ENCODE measurements at regions not wholly inside any gene's neighbourhood (a gene's known extent, or its start where the extent isn't known, plus 50 kb on each side); places are given as distances from the start of the nearest gene placed in this dataset.

- TF ChIP-seq, protein P1, sequence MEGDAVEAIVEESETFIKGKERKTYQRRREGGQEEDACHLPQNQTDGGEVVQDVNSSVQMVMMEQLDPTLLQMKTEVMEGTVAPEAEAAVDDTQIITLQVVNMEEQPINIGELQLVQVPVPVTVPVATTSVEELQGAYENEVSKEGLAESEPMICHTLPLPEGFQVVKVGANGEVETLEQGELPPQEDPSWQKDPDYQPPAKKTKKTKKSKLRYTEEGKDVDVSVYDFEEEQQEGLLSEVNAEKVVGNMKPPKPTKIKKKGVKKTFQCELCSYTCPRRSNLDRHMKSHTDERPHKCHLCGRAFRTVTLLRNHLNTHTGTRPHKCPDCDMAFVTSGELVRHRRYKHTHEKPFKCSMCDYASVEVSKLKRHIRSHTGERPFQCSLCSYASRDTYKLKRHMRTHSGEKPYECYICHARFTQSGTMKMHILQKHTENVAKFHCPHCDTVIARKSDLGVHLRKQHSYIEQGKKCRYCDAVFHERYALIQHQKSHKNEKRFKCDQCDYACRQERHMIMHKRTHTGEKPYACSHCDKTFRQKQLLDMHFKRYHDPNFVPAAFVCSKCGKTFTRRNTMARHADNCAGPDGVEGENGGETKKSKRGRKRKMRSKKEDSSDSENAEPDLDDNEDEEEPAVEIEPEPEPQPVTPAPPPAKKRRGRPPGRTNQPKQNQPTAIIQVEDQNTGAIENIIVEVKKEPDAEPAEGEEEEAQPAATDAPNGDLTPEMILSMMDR (IDR thresholded peaks at IDR 0.05): no peak
- ATAC-seq (no peak), DNase-seq (no peak)
- intact Hi-C loops (cut with DNase I, micrococcal nuclease): no loop called here
- H3K9me3 ChIP-seq: no peaks in the 10 kb centered on the region
- no peaks in the 10 kb centered on the region for H3K36me3 ChIP-seq (ENCODE audit: low read depth)
- H3K4me1 ChIP-seq (ENCODE audit: low read depth): no peaks in the 10 kb centered on the region
- no peak overlapping the region for H3K4me3 ChIP-seq
These were observed 131.3 kb upstream of the IRX6 start for GRCh38 chr16:55192734-55193133.

GRCh38 chr16:55203570-55203969, 120.4 kb upstream of the IRX6 start:
- H3K9me3 ChIP-seq: no peaks in the 10 kb centered on the region
- DNase-seq (no peak), ATAC-seq (no peak)
- H3K4me3 ChIP-seq: no peak overlapping the region
- no peaks in the 10 kb centered on the region for H3K36me3 ChIP-seq (ENCODE audit: low read depth)
- no peaks in the 10 kb centered on the region for H3K4me1 ChIP-seq (ENCODE audit: low read depth)
- intact Hi-C loops (cut with DNase I, micrococcal nuclease): no loop called here
- TF ChIP-seq, protein P1 (IDR thresholded peaks at IDR 0.05): no peak

- no peaks in the 10 kb centered on the region for H3K4me1 ChIP-seq (ENCODE audit: low read depth)
- TF ChIP-seq, protein P1 (IDR thresholded peaks at IDR 0.05): no peak
- no peaks in the 10 kb centered on the region for H3K36me3 ChIP-seq (ENCODE audit: low read depth)
- DNase-seq: no peak
- H3K9me3 ChIP-seq: no peaks in the 10 kb centered on the region
- intact Hi-C loops (cut with DNase I, micrococcal nuclease): no loop called here
- H3K4me3 ChIP-seq: no peak overlapping the region
- no peak for ATAC-seq
These were observed 119.9 kb upstream of the IRX6 start for GRCh38 chr16:55204069-55204468.

DNA sequence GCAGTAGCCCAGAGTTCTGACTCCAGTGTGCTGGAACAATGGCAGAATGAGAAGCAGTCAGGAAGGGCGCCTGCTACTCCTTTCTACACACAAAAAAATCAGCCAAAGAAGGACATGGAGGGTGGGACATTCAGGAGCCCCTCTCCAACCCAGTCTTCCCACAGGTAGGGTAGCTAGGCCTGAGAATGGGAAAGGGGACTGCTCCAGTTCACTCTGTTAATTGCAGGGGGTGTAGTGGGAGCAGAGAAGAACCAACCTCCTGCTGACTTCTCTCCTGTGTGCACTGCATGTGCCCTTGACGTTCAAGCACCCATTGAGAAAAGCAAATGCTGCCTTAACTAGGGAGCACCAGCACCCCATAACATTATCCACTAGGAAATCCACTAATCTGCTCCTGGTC, 119.1 kb upstream of the IRX6 start:
- DNase-seq: no peak
- TF ChIP-seq, protein P1 (IDR thresholded peaks at IDR 0.05): no peak
- Histone ChIP-seq H3K4me3 (no peak overlapping the region), H3K36me3 (ENCODE audit: low read depth) (no peaks in the 10 kb centered on the region), H3K9me3 (no peaks in the 10 kb centered on the region), H3K4me1 (ENCODE audit: low read depth) (no peaks in the 10 kb centered on the region)
- ATAC-seq: no peak
- intact Hi-C loops (cut with DNase I, micrococcal nuclease): no loop called here

DNA sequence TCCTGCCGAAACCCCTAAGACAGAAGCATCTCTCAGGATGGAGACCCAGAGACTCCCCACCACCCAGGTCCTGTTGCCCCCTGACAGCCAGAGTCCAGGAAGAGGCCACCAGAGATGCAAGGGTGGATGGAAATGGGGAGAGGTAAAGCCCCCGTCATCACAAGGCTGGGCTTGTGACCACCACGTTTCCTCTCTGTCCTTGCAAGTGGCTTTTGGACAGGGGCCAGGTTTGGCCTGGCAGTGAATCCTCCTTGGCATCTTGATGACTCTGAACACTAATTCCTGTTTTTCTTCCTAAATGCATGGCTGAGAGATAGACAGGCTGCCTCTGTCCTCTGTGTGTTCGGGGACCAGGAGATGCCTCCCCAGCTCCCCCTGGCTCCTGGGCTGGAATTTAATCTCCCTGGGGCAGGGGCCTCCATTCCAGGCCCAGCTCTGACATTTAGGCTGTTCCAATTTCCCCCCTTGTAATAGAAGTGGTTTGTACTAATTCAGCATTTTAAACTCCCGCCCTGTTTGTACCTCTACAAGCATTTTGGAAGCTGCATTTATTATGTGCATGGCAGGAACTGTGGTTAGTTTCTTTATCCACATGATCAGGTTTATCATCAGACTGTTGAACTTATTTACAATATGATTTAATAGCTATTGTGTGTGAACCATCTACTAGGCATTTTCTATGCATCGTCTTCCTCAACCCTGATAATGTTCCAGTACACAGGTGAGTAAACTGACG, 116.1 kb upstream of the IRX6 start:
- H3K36me3 ChIP-seq (ENCODE audit: low read depth): no peaks in the 10 kb centered on the region
- no peak for ATAC-seq
- intact Hi-C loops (cut with DNase I, micrococcal nuclease): no loop called here
- H3K4me1 ChIP-seq (ENCODE audit: low read depth): no peaks in the 10 kb centered on the region
- no peak for DNase-seq
- TF ChIP-seq, protein P1 (IDR thresholded peaks at IDR 0.05): no peak
- H3K9me3 ChIP-seq: no peaks in the 10 kb centered on the region
- H3K4me3 ChIP-seq: no peak overlapping the region

DNA sequence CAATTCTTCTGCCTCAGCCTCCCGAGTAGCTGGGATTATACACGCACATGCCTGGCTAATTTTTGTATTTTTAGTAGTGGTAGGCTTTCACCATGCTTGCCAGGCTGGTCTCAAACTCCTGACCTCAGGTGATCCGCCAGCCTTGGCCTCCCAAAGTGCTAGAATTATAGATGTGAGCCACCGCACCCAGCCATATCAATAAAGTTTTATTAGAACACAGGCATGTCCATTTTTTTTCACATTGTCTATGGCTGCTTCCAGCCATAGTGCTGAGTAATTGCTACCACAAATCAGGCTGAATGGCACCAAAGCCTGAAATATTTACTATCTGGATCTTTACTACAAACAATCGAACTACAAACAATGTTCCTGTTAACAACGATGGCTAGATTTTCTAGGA, 114.4 kb upstream of the IRX6 start:
- no peak for ATAC-seq
- TF ChIP-seq, protein P1 (IDR thresholded peaks at IDR 0.05): no peak
- no peaks in the 10 kb centered on the region for H3K9me3 ChIP-seq
- H3K36me3 ChIP-seq (ENCODE audit: low read depth): no peaks in the 10 kb centered on the region
- no peak for DNase-seq
- H3K4me3 ChIP-seq: no peak overlapping the region
- intact Hi-C loops (cut with DNase I, micrococcal nuclease): no loop called here
- no peaks in the 10 kb centered on the region for H3K4me1 ChIP-seq (ENCODE audit: low read depth)
